Lower leg skin (tissue), 3 donors: ENCODE measurements at regions not wholly inside any gene's neighbourhood (a gene's known extent, or its start where the extent isn't known, plus 50 kb on each side); places are given as distances from the start of the nearest gene placed in this dataset.

ENCODE experiments used
- POLR2A ChIP-seq, 2 donors: fragments of 450-650 bp; IDR thresholded peaks; one replicate each; pipeline ENCODE4 v1.6.1; 2016 to 2017; ENCODE audit warnings: antibody characterized with exemption in 2 of 2, mild to moderate bottlenecking in 1 of 2, moderate library complexity in 1 of 2
- TF ChIP-seq, protein P1 (sequence below), 3 donors: fragments of 450-650 bp; IDR thresholded peaks; one replicate each; pipeline ENCODE4 v1.5.1; 2016; ENCODE audit warnings: antibody characterized with exemption in 3 of 3, mild to moderate bottlenecking in 3 of 3, moderate library complexity in 2 of 3

DNA sequence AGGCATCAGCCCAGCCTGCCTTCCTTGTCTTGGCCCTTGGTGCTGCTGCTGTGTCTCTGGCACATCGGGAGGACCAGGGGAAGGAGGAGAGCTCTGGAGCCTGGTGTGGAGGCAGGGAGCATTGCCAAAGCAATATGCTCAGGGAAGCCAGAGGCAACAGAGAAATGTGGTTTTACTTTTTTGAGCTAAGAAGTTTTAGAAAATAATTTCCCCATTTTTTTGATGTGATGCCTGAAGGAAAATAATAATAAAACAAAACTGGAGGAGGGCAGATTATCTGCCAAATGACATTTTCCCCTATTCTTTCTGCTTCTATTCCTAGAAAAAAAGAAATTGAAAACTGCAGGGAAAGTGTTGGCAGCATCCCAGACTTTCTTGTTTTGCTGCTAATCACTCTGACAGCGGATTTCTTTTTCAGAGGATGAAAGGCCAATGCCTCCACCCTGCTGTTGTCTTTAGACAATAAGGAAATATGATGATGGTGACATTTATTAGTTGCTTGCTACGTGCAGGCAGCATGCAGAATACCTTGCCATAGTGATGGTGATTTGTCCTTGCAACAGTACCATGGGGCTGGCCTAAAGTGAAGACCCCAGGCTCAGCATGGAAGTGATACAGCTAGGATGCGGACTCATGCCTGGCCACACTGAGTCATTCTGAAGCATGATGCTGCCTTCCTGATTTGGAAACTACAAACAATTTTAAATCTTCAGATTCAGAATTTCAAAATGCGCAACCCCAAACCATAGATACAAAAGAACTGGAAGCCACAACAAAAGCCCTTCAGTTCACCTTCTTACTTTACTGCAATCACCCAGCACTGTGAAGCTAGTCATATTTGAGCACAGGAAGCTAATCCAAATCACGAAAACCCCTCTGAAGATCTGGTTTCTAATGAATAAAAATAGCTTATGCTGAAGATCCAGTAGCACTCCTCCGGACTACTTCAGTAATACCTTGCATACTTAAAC lies 260.2 kb upstream of the TMEM72 start:
- TF ChIP-seq, protein P1, sequence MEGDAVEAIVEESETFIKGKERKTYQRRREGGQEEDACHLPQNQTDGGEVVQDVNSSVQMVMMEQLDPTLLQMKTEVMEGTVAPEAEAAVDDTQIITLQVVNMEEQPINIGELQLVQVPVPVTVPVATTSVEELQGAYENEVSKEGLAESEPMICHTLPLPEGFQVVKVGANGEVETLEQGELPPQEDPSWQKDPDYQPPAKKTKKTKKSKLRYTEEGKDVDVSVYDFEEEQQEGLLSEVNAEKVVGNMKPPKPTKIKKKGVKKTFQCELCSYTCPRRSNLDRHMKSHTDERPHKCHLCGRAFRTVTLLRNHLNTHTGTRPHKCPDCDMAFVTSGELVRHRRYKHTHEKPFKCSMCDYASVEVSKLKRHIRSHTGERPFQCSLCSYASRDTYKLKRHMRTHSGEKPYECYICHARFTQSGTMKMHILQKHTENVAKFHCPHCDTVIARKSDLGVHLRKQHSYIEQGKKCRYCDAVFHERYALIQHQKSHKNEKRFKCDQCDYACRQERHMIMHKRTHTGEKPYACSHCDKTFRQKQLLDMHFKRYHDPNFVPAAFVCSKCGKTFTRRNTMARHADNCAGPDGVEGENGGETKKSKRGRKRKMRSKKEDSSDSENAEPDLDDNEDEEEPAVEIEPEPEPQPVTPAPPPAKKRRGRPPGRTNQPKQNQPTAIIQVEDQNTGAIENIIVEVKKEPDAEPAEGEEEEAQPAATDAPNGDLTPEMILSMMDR (IDR thresholded peaks at IDR 0.05): no peak
- no peak for TF ChIP-seq POLR2A (IDR thresholded peaks at IDR 0.05)
